ENCODE measurements at regions not wholly inside any gene's neighbourhood (a gene's known extent, or its start where the extent isn't known, plus 50 kb on each side); places are given as distances from the start of the nearest gene placed in this dataset.

GRCh38 chr15:38090223-38090622, 155.8 kb downstream of the TMCO5A start:
- 61% methylated on average over 4 of the region's 4 CpGs for WGBS (ENCODE audit: insufficient coverage, low coverage, low lambda C conversion rate, missing lambda C conversion rate)
- no peak for ATAC-seq
- intact Hi-C loops (cut with DNase I) = no loop called here
- no peak overlapping the region for H3K4me3 ChIP-seq
- DNase-seq = no peak
- no peaks in the 10 kb centered on the region for H3K27me3 ChIP-seq
- H3K4me1 ChIP-seq = peaks cover 0 to 4% (median 0%) of the 10 kb centered on the region in 4 donors
- no peaks in the 10 kb centered on the region for H3K9me3 ChIP-seq
- H3K27ac ChIP-seq = no peak overlapping the region
- H3K36me3 ChIP-seq = no peaks in the 10 kb centered on the region
- TF ChIP-seq POLR2A (IDR thresholded peaks at IDR 0.05) = no peak
- TF ChIP-seq, protein P1, sequence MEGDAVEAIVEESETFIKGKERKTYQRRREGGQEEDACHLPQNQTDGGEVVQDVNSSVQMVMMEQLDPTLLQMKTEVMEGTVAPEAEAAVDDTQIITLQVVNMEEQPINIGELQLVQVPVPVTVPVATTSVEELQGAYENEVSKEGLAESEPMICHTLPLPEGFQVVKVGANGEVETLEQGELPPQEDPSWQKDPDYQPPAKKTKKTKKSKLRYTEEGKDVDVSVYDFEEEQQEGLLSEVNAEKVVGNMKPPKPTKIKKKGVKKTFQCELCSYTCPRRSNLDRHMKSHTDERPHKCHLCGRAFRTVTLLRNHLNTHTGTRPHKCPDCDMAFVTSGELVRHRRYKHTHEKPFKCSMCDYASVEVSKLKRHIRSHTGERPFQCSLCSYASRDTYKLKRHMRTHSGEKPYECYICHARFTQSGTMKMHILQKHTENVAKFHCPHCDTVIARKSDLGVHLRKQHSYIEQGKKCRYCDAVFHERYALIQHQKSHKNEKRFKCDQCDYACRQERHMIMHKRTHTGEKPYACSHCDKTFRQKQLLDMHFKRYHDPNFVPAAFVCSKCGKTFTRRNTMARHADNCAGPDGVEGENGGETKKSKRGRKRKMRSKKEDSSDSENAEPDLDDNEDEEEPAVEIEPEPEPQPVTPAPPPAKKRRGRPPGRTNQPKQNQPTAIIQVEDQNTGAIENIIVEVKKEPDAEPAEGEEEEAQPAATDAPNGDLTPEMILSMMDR (IDR thresholded peaks at IDR 0.05) = no peak

GRCh38 chr15:38090678-38091077, 156.2 kb downstream of the TMCO5A start:
- 43% methylated on average over 3 of the region's 3 CpGs for WGBS (ENCODE audit: insufficient coverage, low coverage, low lambda C conversion rate, missing lambda C conversion rate)
- Histone ChIP-seq H3K4me1 (peaks cover 0 to under 1% (median 0%) of the 10 kb centered on the region in 4 donors), H3K27me3 (no peaks in the 10 kb centered on the region), H3K27ac (no peak overlapping the region), H3K4me3 (no peak overlapping the region), H3K36me3 (no peaks in the 10 kb centered on the region), H3K9me3 (no peaks in the 10 kb centered on the region)
- TF ChIP-seq POLR2A (IDR thresholded peaks at IDR 0.05) = no peak
- DNase-seq = no peak
- intact Hi-C loops (cut with DNase I) = no loop called here
- ATAC-seq = no peak

DNA sequence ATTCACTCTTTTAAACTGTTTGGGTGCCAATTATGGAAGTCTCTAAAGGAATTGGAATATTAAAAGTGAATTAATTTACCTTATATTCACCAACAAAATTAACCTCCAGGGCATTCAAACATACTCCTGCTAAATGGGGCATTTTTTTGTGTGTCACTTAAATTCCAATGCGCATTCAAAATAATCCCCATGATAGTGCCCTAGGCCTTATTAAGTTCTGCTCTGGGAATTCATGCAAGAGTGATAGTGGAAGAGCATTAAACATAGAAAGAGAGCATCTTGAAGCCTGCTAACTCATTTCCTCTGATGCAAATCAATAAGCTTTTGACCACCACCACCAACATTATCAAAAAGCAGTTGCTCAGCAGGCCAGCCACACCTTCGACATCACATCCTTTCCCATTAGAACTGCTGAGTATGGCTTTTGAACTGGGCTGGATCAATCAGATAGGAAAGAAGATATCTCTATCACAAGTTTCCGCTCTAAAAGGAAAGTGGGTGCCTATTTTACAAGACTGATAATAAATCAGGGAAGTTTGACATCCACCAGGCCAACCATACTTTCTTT, 156.7 kb downstream of the TMCO5A start:
- WGBS (ENCODE audit: insufficient coverage, low coverage, low lambda C conversion rate, missing lambda C conversion rate) = 62% methylated on average over 3 of the region's 3 CpGs
- DNase-seq (no peak), ATAC-seq (no peak)
- Histone ChIP-seq H3K36me3 (no peaks in the 10 kb centered on the region), H3K9me3 (no peaks in the 10 kb centered on the region), H3K27ac (no peak overlapping the region), H3K4me3 (no peak overlapping the region), H3K27me3 (no peaks in the 10 kb centered on the region), H3K4me1 (no peaks in the 10 kb centered on the region)
- intact Hi-C loops (cut with DNase I) = no loop called here
- TF ChIP-seq, protein P1 (IDR thresholded peaks at IDR 0.05) = no peak
- TF ChIP-seq POLR2A (IDR thresholded peaks at IDR 0.05) = no peak

GRCh38 chr15:38093931-38094330, 158.7 kb upstream of the SPRED1 start:
- Histone ChIP-seq H3K27ac (no peak overlapping the region), H3K9me3 (no peaks in the 10 kb centered on the region), H3K36me3 (no peaks in the 10 kb centered on the region), H3K4me1 (no peaks in the 10 kb centered on the region), H3K27me3 (no peaks in the 10 kb centered on the region), H3K4me3 (no peak overlapping the region)
- TF ChIP-seq, protein P1 (IDR thresholded peaks at IDR 0.05) = no peak
- no peak for TF ChIP-seq POLR2A (IDR thresholded peaks at IDR 0.05)
- 81% methylated on average over 7 of the region's 7 CpGs for WGBS (ENCODE audit: insufficient coverage, low coverage, low lambda C conversion rate, missing lambda C conversion rate)
- ATAC-seq = no peak
- no peak for DNase-seq
- intact Hi-C loops (cut with DNase I) = no loop called here

- H3K27ac ChIP-seq = no peak overlapping the region
- intact Hi-C loops (cut with DNase I) = no loop called here
- no peak for TF ChIP-seq POLR2A (IDR thresholded peaks at IDR 0.05)
- TF ChIP-seq, protein P1 (IDR thresholded peaks at IDR 0.05) = no peak
- H3K9me3 ChIP-seq = no peaks in the 10 kb centered on the region
- H3K36me3 ChIP-seq = no peaks in the 10 kb centered on the region
- ATAC-seq (no peak), DNase-seq (no peak)
- 93% methylated on average over 1 of the region's 1 CpG for WGBS (ENCODE audit: insufficient coverage, low coverage, low lambda C conversion rate, missing lambda C conversion rate)
- H3K4me1 ChIP-seq = no peaks in the 10 kb centered on the region
- H3K27me3 ChIP-seq = no peaks in the 10 kb centered on the region
- H3K4me3 ChIP-seq = no peak overlapping the region
Measured at GRCh38 chr15:38102972-38103371, 149.7 kb upstream of the SPRED1 start.
